A673 (cell line): ENCODE measurements at regions not wholly inside any gene's neighbourhood (a gene's known extent, or its start where the extent isn't known, plus 50 kb on each side); places are given as distances from the start of the nearest gene placed in this dataset.
"Not testable (repeated sequence)": the region's sequence is repeated elsewhere in the genome, so short reads cannot be mapped to it uniquely, and the experiment has no call there.

Experiments used
- EZH2 ChIP-seq: fragments of 200-600 bp; sonication (generic); IDR thresholded peaks from 2 replicates; pipeline ENCODE4 v1.6.1; 2017; ENCODE audit warnings: borderline replicate concordance, low read depth, mild to moderate bottlenecking, mixed read lengths, antibody characterized with exemption, low read length; ENCODE audit not compliant: poor library complexity, severe bottlenecking
- TF ChIP-seq, protein P1 (sequence below): fragments of 300-800, 200-600 bp; sonication (generic); conservative IDR thresholded peaks from 2 replicates; pipeline ENCODE4 v1.5.1; 2017; ENCODE audit warnings: low read depth, mild to moderate bottlenecking, antibody characterized with exemption, low read length, moderate library complexity, mixed read lengths

DNA sequence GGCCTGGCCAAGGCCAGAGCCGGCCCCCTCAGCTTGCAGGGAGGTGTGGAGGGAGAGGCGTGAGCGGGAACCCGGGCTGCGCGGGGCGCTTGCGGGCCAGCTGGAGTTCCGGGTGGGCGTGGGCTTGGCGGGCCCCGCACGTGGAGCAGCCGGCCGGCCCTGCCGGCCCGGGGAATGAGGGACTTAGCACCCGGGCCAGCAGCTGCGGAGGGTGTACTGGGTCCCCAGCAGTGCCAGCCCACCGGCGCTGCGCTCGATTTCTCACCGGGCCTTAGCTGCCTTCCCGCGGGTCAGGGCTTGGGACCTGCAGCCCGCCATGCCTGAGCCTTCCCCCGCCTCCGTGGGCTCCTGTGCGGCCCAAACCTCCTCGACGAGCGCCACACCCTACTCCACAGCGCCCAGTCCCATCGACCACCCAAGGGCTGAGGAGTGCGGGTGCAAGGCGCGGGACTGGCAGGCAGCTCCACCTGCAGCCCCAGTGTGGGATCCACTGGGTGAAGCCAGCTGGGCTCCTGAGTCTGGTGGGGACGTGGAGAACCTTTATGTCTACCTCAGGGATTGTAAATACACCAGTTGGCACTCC is 1800.2 kb downstream of the MRPL39 start:
- TF ChIP-seq, protein P1, sequence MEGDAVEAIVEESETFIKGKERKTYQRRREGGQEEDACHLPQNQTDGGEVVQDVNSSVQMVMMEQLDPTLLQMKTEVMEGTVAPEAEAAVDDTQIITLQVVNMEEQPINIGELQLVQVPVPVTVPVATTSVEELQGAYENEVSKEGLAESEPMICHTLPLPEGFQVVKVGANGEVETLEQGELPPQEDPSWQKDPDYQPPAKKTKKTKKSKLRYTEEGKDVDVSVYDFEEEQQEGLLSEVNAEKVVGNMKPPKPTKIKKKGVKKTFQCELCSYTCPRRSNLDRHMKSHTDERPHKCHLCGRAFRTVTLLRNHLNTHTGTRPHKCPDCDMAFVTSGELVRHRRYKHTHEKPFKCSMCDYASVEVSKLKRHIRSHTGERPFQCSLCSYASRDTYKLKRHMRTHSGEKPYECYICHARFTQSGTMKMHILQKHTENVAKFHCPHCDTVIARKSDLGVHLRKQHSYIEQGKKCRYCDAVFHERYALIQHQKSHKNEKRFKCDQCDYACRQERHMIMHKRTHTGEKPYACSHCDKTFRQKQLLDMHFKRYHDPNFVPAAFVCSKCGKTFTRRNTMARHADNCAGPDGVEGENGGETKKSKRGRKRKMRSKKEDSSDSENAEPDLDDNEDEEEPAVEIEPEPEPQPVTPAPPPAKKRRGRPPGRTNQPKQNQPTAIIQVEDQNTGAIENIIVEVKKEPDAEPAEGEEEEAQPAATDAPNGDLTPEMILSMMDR: not testable (repeated sequence)
- TF ChIP-seq EZH2: not testable (repeated sequence)
